Transverse colon (tissue), 3 donors: ENCODE measurements at regions not wholly inside any gene's neighbourhood (a gene's known extent, or its start where the extent isn't known, plus 50 kb on each side); places are given as distances from the start of the nearest gene placed in this dataset.

ENCODE experiments used
- POLR2A ChIP-seq: fragments of 450-650 bp; IDR thresholded peaks from one replicate; pipeline ENCODE4 v1.6.1; 2016; ENCODE audit warnings: antibody characterized with exemption, mild to moderate bottlenecking, moderate library complexity
- TF ChIP-seq, protein P1 (sequence below), 5 experiments: fragments of 200-600 bp in 3 of 5; fragments of 450-650 bp in 2 of 5; sonication (generic) in 3 of 5; IDR thresholded peaks; 1 replicate in 2 of 5; 2 replicates in 3 of 5; pipeline ENCODE4 v1.5.1; 2016 to 2017; ENCODE audit warnings: antibody characterized with exemption in 5 of 5, inconsistent platforms in 3 of 5, mild to moderate bottlenecking in 2 of 5, moderate library complexity in 1 of 5

DNA sequence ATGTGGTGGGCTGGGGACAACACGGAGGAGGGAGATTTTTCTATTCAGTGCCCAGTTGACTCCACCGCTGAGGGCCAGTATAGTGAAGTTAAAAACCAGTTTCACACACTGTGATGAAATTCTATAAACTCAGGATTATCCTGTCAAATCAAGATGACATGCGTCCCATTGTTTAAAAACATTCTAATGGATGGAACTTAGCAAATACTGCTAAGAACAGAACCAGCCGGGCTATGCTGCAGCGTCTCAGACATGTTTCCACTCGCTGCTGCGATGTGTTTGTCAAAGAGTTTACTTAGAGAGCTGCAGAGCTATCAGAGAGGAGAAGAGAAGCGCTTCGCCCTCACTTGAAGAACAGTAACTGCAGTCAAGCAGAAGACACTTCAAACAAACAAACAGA, 212.6 kb upstream of the FOXQ1 start:
- TF ChIP-seq POLR2A = no peak
- TF ChIP-seq, protein P1, sequence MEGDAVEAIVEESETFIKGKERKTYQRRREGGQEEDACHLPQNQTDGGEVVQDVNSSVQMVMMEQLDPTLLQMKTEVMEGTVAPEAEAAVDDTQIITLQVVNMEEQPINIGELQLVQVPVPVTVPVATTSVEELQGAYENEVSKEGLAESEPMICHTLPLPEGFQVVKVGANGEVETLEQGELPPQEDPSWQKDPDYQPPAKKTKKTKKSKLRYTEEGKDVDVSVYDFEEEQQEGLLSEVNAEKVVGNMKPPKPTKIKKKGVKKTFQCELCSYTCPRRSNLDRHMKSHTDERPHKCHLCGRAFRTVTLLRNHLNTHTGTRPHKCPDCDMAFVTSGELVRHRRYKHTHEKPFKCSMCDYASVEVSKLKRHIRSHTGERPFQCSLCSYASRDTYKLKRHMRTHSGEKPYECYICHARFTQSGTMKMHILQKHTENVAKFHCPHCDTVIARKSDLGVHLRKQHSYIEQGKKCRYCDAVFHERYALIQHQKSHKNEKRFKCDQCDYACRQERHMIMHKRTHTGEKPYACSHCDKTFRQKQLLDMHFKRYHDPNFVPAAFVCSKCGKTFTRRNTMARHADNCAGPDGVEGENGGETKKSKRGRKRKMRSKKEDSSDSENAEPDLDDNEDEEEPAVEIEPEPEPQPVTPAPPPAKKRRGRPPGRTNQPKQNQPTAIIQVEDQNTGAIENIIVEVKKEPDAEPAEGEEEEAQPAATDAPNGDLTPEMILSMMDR (IDR thresholded peaks at IDR 0.05) = no peak
